K562 (cell line): ENCODE measurements at regions not wholly inside any gene's neighbourhood (a gene's known extent, or its start where the extent isn't known, plus 50 kb on each side); places are given as distances from the start of the nearest gene placed in this dataset.

Experiments
- ATAC-seq: fragments of 200-7000 bp; cut with Tn5 transposase; 3 replicates; pipeline ENCODE4 v1.9.1; 2020; ENCODE audit warnings: moderate library complexity
- BruUV-seq: library from RNA; stranded (reverse); fragments of 400-500 nt; replicated peaks from 2 replicates; lab custom pipeline; 2021; lab: Mats Ljungman, UMichigan
- CTCF ChIA-PET: fragments of 300-600 bp; formaldehyde crosslinking; extraction: SDS; loops from one replicate; lab custom pipeline; 2021; ENCODE audit warnings: low intra/inter-chr PET ratio; lab: Yijun Ruan, JAX
- POLR2A ChIA-PET: fragments of 300-600, 350-650 bp; sonication (Branson Sonifier 250); formaldehyde crosslinking; extraction: SDS; loops from one replicate; lab custom pipeline; 2021; ENCODE audit warnings: antibody characterized with exemption, inconsistent platforms; lab: Yijun Ruan, JAX
- DNase-seq, 4 experiments: peaks; one replicate each; pipeline versions ENCODE4 v3.0.0 to v3.0.0-alpha.2; 2011 to 2018; ENCODE audit warnings: low spot score in 3 of 4, mixed read lengths in 3 of 4; ENCODE audit errors: extremely low read depth in 1 of 4
- FAIRE-seq: peaks from 2 replicates; lab custom pipeline; 2011; peaks lifted over from hg19 to GRCh38; lab: Jason Lieb, UNC
- H2AFZ ChIP-seq: 2 replicates; pipeline ENCODE4 v1.6.0; 2011; ENCODE audit warnings: low read depth, low read length, control low read depth, inconsistent platforms
- H3K27ac ChIP-seq: fragments of 200-600 bp; 3 replicates; pipeline ENCODE4 v1.8.0; 2011; ENCODE audit warnings: low read depth, mild to moderate bottlenecking, control low read depth, inconsistent platforms, low read length, moderate library complexity, mixed read lengths; ENCODE audit errors: extremely low read depth
- H3K27me3 ChIP-seq, 2 experiments: fragments of 300-600 bp in 1 of 2; 2 replicates in 1 of 2; 3 replicates in 1 of 2; pipeline versions ENCODE4 v1.6.0 to v1.8.0; 2011; ENCODE audit warnings: inconsistent platforms in 2 of 2, low read length in 2 of 2, mild to moderate bottlenecking in 1 of 2, mixed read lengths in 1 of 2, moderate library complexity in 1 of 2; ENCODE audit not compliant: control insufficient read depth in 2 of 2, insufficient read depth in 2 of 2
- H3K36me3 ChIP-seq: fragments of 300-600 bp; 3 replicates; pipeline ENCODE4 v1.8.0; 2011; ENCODE audit warnings: mild to moderate bottlenecking, low read length, inconsistent platforms; ENCODE audit not compliant: control insufficient read depth, insufficient read depth
- H3K4me1 ChIP-seq, 2 experiments: fragments of 200-600 bp in 1 of 2; replicated peaks in 1 of 2; 2 replicates in 1 of 2; 3 replicates in 1 of 2; pipeline versions ENCODE4 v1.5.1 to v1.8.0; 2011; ENCODE audit warnings: inconsistent platforms in 2 of 2, low read length in 2 of 2, mild to moderate bottlenecking in 1 of 2, mixed read lengths in 1 of 2, moderate library complexity in 1 of 2; ENCODE audit not compliant: control insufficient read depth in 2 of 2, insufficient read depth in 2 of 2
- H3K4me2 ChIP-seq: 2 replicates; pipeline ENCODE4 v1.6.1; 2011; ENCODE audit warnings: low read length, control low read depth, inconsistent platforms, mixed read lengths; ENCODE audit not compliant: insufficient read depth
- H3K4me3 ChIP-seq: fragments of 200-600 bp; sonication (generic), shearing (Covaris generic); 2 replicates; pipeline ENCODE4 v1.5.1; 2016; ENCODE audit warnings: control low read depth, inconsistent platforms
- H3K79me2 ChIP-seq: fragments of 200-600 bp; 3 replicates; pipeline ENCODE4 v1.8.0; 2011; ENCODE audit warnings: low read length, inconsistent platforms; ENCODE audit not compliant: control insufficient read depth, insufficient read depth
- H3K9ac ChIP-seq, 2 experiments: 2 replicates each; pipeline versions ENCODE4 v1.6.0 to v1.6.1; 2011; ENCODE audit warnings: low read depth in 2 of 2, low read length in 2 of 2, control low read depth in 1 of 2, inconsistent platforms in 1 of 2, mild to moderate bottlenecking in 1 of 2, mixed read lengths in 1 of 2; ENCODE audit not compliant: insufficient read depth in 1 of 2
- H3K9me1 ChIP-seq: one replicate; pipeline ENCODE4 v1.6.0; 2011; ENCODE audit warnings: inconsistent platforms, mild to moderate bottlenecking, low read length, moderate library complexity; ENCODE audit not compliant: control insufficient read depth, insufficient read depth
- H3K9me3 ChIP-seq: replicated peaks from 2 replicates; pipeline ENCODE4 v1.5.1; 2011; ENCODE audit warnings: low read depth, low read length, inconsistent platforms; ENCODE audit not compliant: control insufficient read depth, insufficient read depth
- H4K20me1 ChIP-seq: replicated peaks from 2 replicates; pipeline ENCODE4 v1.6.1; 2011; ENCODE audit warnings: low read length, inconsistent platforms, mixed read lengths; ENCODE audit not compliant: control insufficient read depth, insufficient read depth
- CEBPB ChIP-seq: fragments of 450-650 bp; IDR thresholded peaks from 2 replicates; pipeline ENCODE4 v1.6.1; 2016; ENCODE audit warnings: missing genetic modification characterization, missing compliant biosample characterization
- CHCHD3 ChIP-seq: fragments of 250-450 bp; sonication (Bioruptor Pico); IDR thresholded peaks from 2 replicates; pipeline ENCODE4 v2.1.2; 2022; ENCODE audit warnings: mild to moderate bottlenecking
- MITF ChIP-seq: IDR thresholded peaks from 2 replicates; pipeline ENCODE4 v1.6.1; 2014; ENCODE audit warnings: antibody characterized with exemption
- PHF20 ChIP-seq: fragments of 450-650 bp; IDR thresholded peaks from 2 replicates; pipeline ENCODE4 v1.6.1; 2018; ENCODE audit not compliant: partially characterized antibody
- SRSF3 ChIP-seq: fragments of 200-400 bp; formaldehyde crosslinking; IDR thresholded peaks from 2 replicates; pipeline ENCODE4 v1.6.1; 2016; ENCODE audit warnings: mild to moderate bottlenecking, low read length, moderate library complexity; ENCODE audit not compliant: insufficient read depth
- ZNF668 ChIP-seq: fragments of 250-450 bp; sonication (Bioruptor Pico); IDR thresholded peaks from 2 replicates; pipeline ENCODE4 v1.8.0; 2022; ENCODE audit warnings: mild to moderate bottlenecking, inconsistent platforms
- WGBS: fragments of 100-300 bp; shearing (Covaris generic); methylation state at CpG from one replicate; pipeline ENCODE4 v1.1.6; 2016; ENCODE audit warnings: low coverage, mixed read lengths; ENCODE audit not compliant: insufficient coverage; ENCODE audit errors: missing lambda C conversion rate; 5-methylcytosine and 5-hydroxymethylcytosine counted together
- in situ Hi-C: fragments of 300-500 bp; cut with MboI; formaldehyde crosslinking; loops from 4 replicates; pipeline ENCODE4 v1.15.0; 2018; ENCODE audit warnings: inconsistent platforms, mixed read lengths
- intact Hi-C: fragments of 100-400 bp; cut with micrococcal nuclease; formaldehyde crosslinking; loops from 2 replicates; pipeline ENCODE4 v1.14.2; 2022
- TF ChIP-seq, protein P1 (sequence below): fragments of 450-650 bp; formaldehyde crosslinking; IDR thresholded peaks from 2 replicates; pipeline ENCODE4 v1.4.0; 2020; ENCODE audit warnings: mild to moderate bottlenecking, mixed read lengths
- TF ChIP-seq, protein P2 (sequence below): fragments of 200-400 bp; formaldehyde crosslinking; IDR thresholded peaks from 2 replicates; pipeline ENCODE4 v1.6.1; 2017; ENCODE audit warnings: mild to moderate bottlenecking, low read depth, low read length, moderate library complexity

- Histone ChIP-seq H3K27ac (no peak overlapping the region), H3K9ac (no peak overlapping the region), H3K4me2 (no peak overlapping the region), H3K9me1 (no peaks in the 10 kb centered on the region), H3K36me3 (no peaks in the 10 kb centered on the region), H3K79me2 (no peaks in the 10 kb centered on the region), H3K4me3 (no peak overlapping the region), H4K20me1 (no peaks in the 10 kb centered on the region), H3K9me3 (no peaks in the 10 kb centered on the region), H3K4me1 (peaks cover 0 to 18% of the 10 kb centered on the region in 2 experiments; a peak in 4 of 5 replicates), H3K27me3 (no peaks in the 10 kb centered on the region), H2AFZ (no peak overlapping the region)
- no peak for FAIRE-seq
- TF ChIP-seq CEBPB (tag) (peak; percentile 29; the same call in 1 of the 2 replicates), SRSF3 (no peak), ZNF668 (no peak)
- TF ChIP-seq, protein P1, sequence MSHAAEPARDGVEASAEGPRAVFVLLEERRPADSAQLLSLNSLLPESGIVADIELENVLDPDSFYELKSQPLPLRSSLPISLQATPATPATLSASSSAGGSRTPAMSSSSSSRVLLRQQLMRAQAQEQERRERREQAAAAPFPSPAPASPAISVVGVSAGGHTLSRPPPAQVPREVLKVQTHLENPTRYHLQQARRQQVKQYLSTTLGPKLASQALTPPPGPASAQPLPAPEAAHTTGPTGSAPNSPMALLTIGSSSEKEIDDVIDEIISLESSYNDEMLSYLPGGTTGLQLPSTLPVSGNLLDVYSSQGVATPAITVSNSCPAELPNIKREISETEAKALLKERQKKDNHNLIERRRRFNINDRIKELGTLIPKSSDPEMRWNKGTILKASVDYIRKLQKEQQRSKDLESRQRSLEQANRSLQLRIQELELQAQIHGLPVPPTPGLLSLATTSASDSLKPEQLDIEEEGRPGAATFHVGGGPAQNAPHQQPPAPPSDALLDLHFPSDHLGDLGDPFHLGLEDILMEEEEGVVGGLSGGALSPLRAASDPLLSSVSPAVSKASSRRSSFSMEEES: peak; percentile 5; the same call in 1 of the 2 replicates
- ATAC-seq: no peak
- 0% methylated on average over 2 of the region's 2 CpGs for WGBS
- in situ Hi-C loops (no loop called here), intact Hi-C loops (no loop called here)
- CTCF ChIA-PET: no interaction called here
- DNase-seq: no peak
- POLR2A ChIA-PET: interaction anchor here (0.5 kb wide), 1 partner anchor 13 kb away, joined by 3 read pairs; no protein-coding TSS in a partner anchor
- BruUV-seq: no TSS peak
These were observed 154.9 kb upstream of the PLEKHG7 start for GRCh38 chr12:92547906-92548305.

GRCh38 chr12:92547420-92547819 is 155.4 kb upstream of the PLEKHG7 start:
- Histone ChIP-seq H3K79me2 (no peaks in the 10 kb centered on the region), H2AFZ (no peak overlapping the region), H3K4me1 (peaks cover 0 to 13% of the 10 kb centered on the region in 2 experiments; a peak in 3 of 5 replicates)

More at GRCh38 chr12:92547420-92547819, 155.4 kb upstream of the PLEKHG7 start:
- no peaks in the 10 kb centered on the region for H3K9me1 ChIP-seq
- no peak for DNase-seq
- 14% methylated on average over 3 of the region's 3 CpGs for WGBS
- ChIA-PET POLR2A (interaction anchor here (0.5 kb wide), 1 partner anchor 13 kb away, joined by 3 read pairs; no protein-coding TSS in a partner anchor), CTCF (no interaction called here)
- ATAC-seq: no peak
- H4K20me1 ChIP-seq: no peaks in the 10 kb centered on the region
- no peak overlapping the region for H3K4me3 ChIP-seq
- H3K9ac ChIP-seq: no peak overlapping the region
- H3K27ac ChIP-seq: no peak overlapping the region
- BruUV-seq: no TSS peak
- H3K27me3 ChIP-seq: no peaks in the 10 kb centered on the region
- no peak for TF ChIP-seq MITF
- TF ChIP-seq PHF20: no peak
- no peak for TF ChIP-seq CHCHD3
- TF ChIP-seq, protein P2, sequence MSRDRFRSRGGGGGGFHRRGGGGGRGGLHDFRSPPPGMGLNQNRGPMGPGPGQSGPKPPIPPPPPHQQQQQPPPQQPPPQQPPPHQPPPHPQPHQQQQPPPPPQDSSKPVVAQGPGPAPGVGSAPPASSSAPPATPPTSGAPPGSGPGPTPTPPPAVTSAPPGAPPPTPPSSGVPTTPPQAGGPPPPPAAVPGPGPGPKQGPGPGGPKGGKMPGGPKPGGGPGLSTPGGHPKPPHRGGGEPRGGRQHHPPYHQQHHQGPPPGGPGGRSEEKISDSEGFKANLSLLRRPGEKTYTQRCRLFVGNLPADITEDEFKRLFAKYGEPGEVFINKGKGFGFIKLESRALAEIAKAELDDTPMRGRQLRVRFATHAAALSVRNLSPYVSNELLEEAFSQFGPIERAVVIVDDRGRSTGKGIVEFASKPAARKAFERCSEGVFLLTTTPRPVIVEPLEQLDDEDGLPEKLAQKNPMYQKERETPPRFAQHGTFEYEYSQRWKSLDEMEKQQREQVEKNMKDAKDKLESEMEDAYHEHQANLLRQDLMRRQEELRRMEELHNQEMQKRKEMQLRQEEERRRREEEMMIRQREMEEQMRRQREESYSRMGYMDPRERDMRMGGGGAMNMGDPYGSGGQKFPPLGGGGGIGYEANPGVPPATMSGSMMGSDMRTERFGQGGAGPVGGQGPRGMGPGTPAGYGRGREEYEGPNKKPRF: no peak
- H3K9me3 ChIP-seq: no peaks in the 10 kb centered on the region
- H3K4me2 ChIP-seq: no peak overlapping the region
- intact Hi-C loops (no loop called here), in situ Hi-C loops (no loop called here)
- no peaks in the 10 kb centered on the region for H3K36me3 ChIP-seq
- no peak for FAIRE-seq
